K562 (cell line): ENCODE measurements at regions not wholly inside any gene's neighbourhood (a gene's known extent, or its start where the extent isn't known, plus 50 kb on each side); places are given as distances from the start of the nearest gene placed in this dataset.
"Not testable (repeated sequence)": the region's sequence is repeated elsewhere in the genome, so short reads cannot be mapped to it uniquely, and the experiment has no call there.

Source experiments
- ATAC-seq: fragments of 200-7000 bp; cut with Tn5 transposase; 3 replicates; pipeline ENCODE4 v1.9.1; 2020; ENCODE audit warnings: moderate library complexity
- BruUV-seq: library from RNA; stranded (reverse); fragments of 400-500 nt; replicated peaks from 2 replicates; lab custom pipeline; 2021; lab: Mats Ljungman, UMichigan
- CTCF ChIA-PET: fragments of 300-600 bp; formaldehyde crosslinking; extraction: SDS; loops from one replicate; lab custom pipeline; 2021; ENCODE audit warnings: low intra/inter-chr PET ratio; lab: Yijun Ruan, JAX
- POLR2A ChIA-PET: fragments of 300-600, 350-650 bp; sonication (Branson Sonifier 250); formaldehyde crosslinking; extraction: SDS; loops from one replicate; lab custom pipeline; 2021; ENCODE audit warnings: antibody characterized with exemption, inconsistent platforms; lab: Yijun Ruan, JAX
- DNase-seq, 4 experiments: peaks; one replicate each; pipeline versions ENCODE4 v3.0.0 to v3.0.0-alpha.2; 2011 to 2018; ENCODE audit warnings: low spot score in 3 of 4, mixed read lengths in 3 of 4; ENCODE audit errors: extremely low read depth in 1 of 4
- FAIRE-seq: peaks from 2 replicates; lab custom pipeline; 2011; peaks lifted over from hg19 to GRCh38; lab: Jason Lieb, UNC
- H2AFZ ChIP-seq: 2 replicates; pipeline ENCODE4 v1.6.0; 2011; ENCODE audit warnings: low read depth, low read length, control low read depth, inconsistent platforms
- H3K27ac ChIP-seq: fragments of 200-600 bp; 3 replicates; pipeline ENCODE4 v1.8.0; 2011; ENCODE audit warnings: low read depth, mild to moderate bottlenecking, control low read depth, inconsistent platforms, low read length, moderate library complexity, mixed read lengths; ENCODE audit errors: extremely low read depth
- H3K27me3 ChIP-seq, 2 experiments: fragments of 300-600 bp in 1 of 2; 2 replicates in 1 of 2; 3 replicates in 1 of 2; pipeline versions ENCODE4 v1.6.0 to v1.8.0; 2011; ENCODE audit warnings: inconsistent platforms in 2 of 2, low read length in 2 of 2, mild to moderate bottlenecking in 1 of 2, mixed read lengths in 1 of 2, moderate library complexity in 1 of 2; ENCODE audit not compliant: control insufficient read depth in 2 of 2, insufficient read depth in 2 of 2
- H3K36me3 ChIP-seq: fragments of 300-600 bp; 3 replicates; pipeline ENCODE4 v1.8.0; 2011; ENCODE audit warnings: mild to moderate bottlenecking, low read length, inconsistent platforms; ENCODE audit not compliant: control insufficient read depth, insufficient read depth
- H3K4me1 ChIP-seq, 2 experiments: fragments of 200-600 bp in 1 of 2; replicated peaks in 1 of 2; 2 replicates in 1 of 2; 3 replicates in 1 of 2; pipeline versions ENCODE4 v1.5.1 to v1.8.0; 2011; ENCODE audit warnings: inconsistent platforms in 2 of 2, low read length in 2 of 2, mild to moderate bottlenecking in 1 of 2, mixed read lengths in 1 of 2, moderate library complexity in 1 of 2; ENCODE audit not compliant: control insufficient read depth in 2 of 2, insufficient read depth in 2 of 2
- H3K4me2 ChIP-seq: 2 replicates; pipeline ENCODE4 v1.6.1; 2011; ENCODE audit warnings: low read length, control low read depth, inconsistent platforms, mixed read lengths; ENCODE audit not compliant: insufficient read depth
- H3K4me3 ChIP-seq: fragments of 200-600 bp; sonication (generic), shearing (Covaris generic); 2 replicates; pipeline ENCODE4 v1.5.1; 2016; ENCODE audit warnings: control low read depth, inconsistent platforms
- H3K79me2 ChIP-seq: fragments of 200-600 bp; 3 replicates; pipeline ENCODE4 v1.8.0; 2011; ENCODE audit warnings: low read length, inconsistent platforms; ENCODE audit not compliant: control insufficient read depth, insufficient read depth
- H3K9ac ChIP-seq, 2 experiments: 2 replicates each; pipeline versions ENCODE4 v1.6.0 to v1.6.1; 2011; ENCODE audit warnings: low read depth in 2 of 2, low read length in 2 of 2, control low read depth in 1 of 2, inconsistent platforms in 1 of 2, mild to moderate bottlenecking in 1 of 2, mixed read lengths in 1 of 2; ENCODE audit not compliant: insufficient read depth in 1 of 2
- H3K9me1 ChIP-seq: one replicate; pipeline ENCODE4 v1.6.0; 2011; ENCODE audit warnings: inconsistent platforms, mild to moderate bottlenecking, low read length, moderate library complexity; ENCODE audit not compliant: control insufficient read depth, insufficient read depth
- H3K9me3 ChIP-seq: replicated peaks from 2 replicates; pipeline ENCODE4 v1.5.1; 2011; ENCODE audit warnings: low read depth, low read length, inconsistent platforms; ENCODE audit not compliant: control insufficient read depth, insufficient read depth
- H4K20me1 ChIP-seq: replicated peaks from 2 replicates; pipeline ENCODE4 v1.6.1; 2011; ENCODE audit warnings: low read length, inconsistent platforms, mixed read lengths; ENCODE audit not compliant: control insufficient read depth, insufficient read depth
- C11orf30 ChIP-seq: fragments of 450-650 bp; IDR thresholded peaks from 2 replicates; pipeline ENCODE4 v1.6.1; 2016; ENCODE audit warnings: low read depth, mild to moderate bottlenecking
- CBFB ChIP-seq: sonication (generic); formaldehyde crosslinking; IDR thresholded peaks from 2 replicates; pipeline ENCODE4 v1.4.0; 2020; ENCODE audit warnings: mild to moderate bottlenecking, missing genetic modification reagents
- FOXJ2 ChIP-seq: fragments of 200-800 bp; sonication (Bioruptor generic); IDR thresholded peaks from 2 replicates; pipeline ENCODE4 v1.6.1; 2016; ENCODE audit warnings: missing genetic modification characterization, missing compliant biosample characterization
- MBD1 ChIP-seq: fragments of 250-450 bp; sonication (Bioruptor Pico); IDR thresholded peaks from 2 replicates; pipeline ENCODE4 v1.8.0; 2022; ENCODE audit warnings: inconsistent platforms
- MXD1 ChIP-seq: fragments of 250-450 bp; sonication (Bioruptor Pico); IDR thresholded peaks from 2 replicates; pipeline ENCODE4 v1.8.0; 2021; ENCODE audit warnings: borderline replicate concordance, mild to moderate bottlenecking, moderate library complexity; ENCODE audit not compliant: poor library complexity, severe bottlenecking
- NUFIP1 ChIP-seq: fragments of 450-650 bp; IDR thresholded peaks from 2 replicates; pipeline ENCODE4 v1.6.1; 2018; ENCODE audit not compliant: partially characterized antibody
- RAD21 ChIP-seq, 2 experiments: fragments of 250-450 bp in 1 of 2; fragments of 450-650 bp in 1 of 2; sonication (Bioruptor Pico) in 1 of 2; formaldehyde crosslinking in 1 of 2; IDR thresholded peaks in 1 of 2; conservative IDR thresholded peaks in 1 of 2; 2 replicates each; pipeline versions ENCODE4 v1.4.0 to v1.8.0; 2020 to 2022; ENCODE audit warnings: mild to moderate bottlenecking in 2 of 2, moderate library complexity in 1 of 2
- THAP7 ChIP-seq: fragments of 250-450 bp; sonication (Bioruptor Pico); IDR thresholded peaks from 2 replicates; pipeline ENCODE4 v1.5.0; 2021
- ZNF212 ChIP-seq: fragments of 450-650 bp; formaldehyde crosslinking; IDR thresholded peaks from 2 replicates; pipeline ENCODE4 v1.4.0; 2020; ENCODE audit warnings: mild to moderate bottlenecking
- ZNF785 ChIP-seq: fragments of 250-450 bp; sonication (Bioruptor Pico); IDR thresholded peaks from 2 replicates; pipeline ENCODE4 v1.4.0; 2020; ENCODE audit warnings: mild to moderate bottlenecking
- WGBS: fragments of 100-300 bp; shearing (Covaris generic); methylation state at CpG from one replicate; pipeline ENCODE4 v1.1.6; 2016; ENCODE audit warnings: low coverage, mixed read lengths; ENCODE audit not compliant: insufficient coverage; ENCODE audit errors: missing lambda C conversion rate; 5-methylcytosine and 5-hydroxymethylcytosine counted together
- in situ Hi-C: fragments of 300-500 bp; cut with MboI; formaldehyde crosslinking; loops from 4 replicates; pipeline ENCODE4 v1.15.0; 2018; ENCODE audit warnings: inconsistent platforms, mixed read lengths
- intact Hi-C: fragments of 100-400 bp; cut with micrococcal nuclease; formaldehyde crosslinking; loops from 2 replicates; pipeline ENCODE4 v1.14.2; 2022

- TF ChIP-seq MBD1 (CRISPR knock-in tag) (no peak), ZNF785 (no peak), ZNF212 (no peak), C11orf30 (no peak), NUFIP1 (no peak), THAP7 (CRISPR knock-in tag) (no peak), FOXJ2 (tag) (no peak), CBFB (no peak), RAD21 (CRISPR knock-in tag; conservative IDR thresholded peaks at IDR 0.05 in 1 of 2, IDR thresholded peaks at IDR 0.05 in 1 of 2) (no peak), MXD1 (CRISPR knock-in tag) (no peak)
Measured at GRCh38 chr2:241968417-241968816, 98.9 kb downstream of the RTP5 start (continued).

- CTCF ChIA-PET, DNase-seq, H2AFZ ChIP-seq, intact Hi-C loops, H3K27me3 ChIP-seq, H3K36me3 ChIP-seq, H3K9ac ChIP-seq, H3K4me2 ChIP-seq, ATAC-seq, H3K9me3 ChIP-seq, H4K20me1 ChIP-seq, H3K4me3 ChIP-seq, H3K27ac ChIP-seq, H3K9me1 ChIP-seq, H3K79me2 ChIP-seq, in situ Hi-C loops, FAIRE-seq, BruUV-seq, POLR2A ChIA-PET: not testable (repeated sequence)
- H3K4me1 ChIP-seq: peaks cover 9 to 13% of the 10 kb centered on the region in 2 experiments
- 70% methylated on average over 2 of the region's 6 CpGs for WGBS
Measured at GRCh38 chr2:241969182-241969581, 99.7 kb downstream of the RTP5 start.
